ENCODE measurements at regions not wholly inside any gene's neighbourhood (a gene's known extent, or its start where the extent isn't known, plus 50 kb on each side); places are given as distances from the start of the nearest gene placed in this dataset.

DNA sequence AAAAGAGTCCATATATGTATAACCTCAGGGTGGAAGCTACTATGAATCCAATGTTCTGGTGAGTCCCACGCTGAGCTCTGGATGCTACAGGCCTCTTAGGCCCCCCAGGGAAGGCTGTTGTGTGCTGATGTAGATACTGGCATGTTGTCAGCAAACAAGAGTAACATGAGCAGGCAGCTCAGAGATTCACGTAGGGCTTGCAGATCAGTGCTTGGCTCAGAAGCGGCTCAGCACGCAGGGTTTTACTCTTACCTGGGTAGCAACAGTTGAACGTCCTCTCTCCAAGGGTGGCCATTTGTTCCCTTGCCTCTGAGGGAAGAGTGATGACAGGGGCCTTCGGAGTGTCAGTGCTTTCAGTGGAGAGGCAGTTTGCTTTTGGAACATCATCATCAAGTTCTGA lies 93.4 kb downstream of the ZFP64 start:
- Histone ChIP-seq H3K27ac (ENCODE audit: low read length) (no peak overlapping the region), H3K27me3 (ENCODE audit: control insufficient read depth, insufficient read depth, low read length) (no peaks in the 10 kb centered on the region), H3K4me1 (ENCODE audit: control insufficient read depth, insufficient read depth, low read length) (no peaks in the 10 kb centered on the region), H3K36me3 (ENCODE audit: control insufficient read depth, insufficient read depth, low read length) (no peaks in the 10 kb centered on the region), H3K4me3 (ENCODE audit: low read depth in 2 of 2, low read length in 2 of 2) (no peak overlapping the region), H3K9me3 (ENCODE audit: control insufficient read depth, insufficient read depth, low read depth, low read length) (no peaks in the 10 kb centered on the region)
- ChIA-PET POLR2A (no interaction called here), CTCF (no interaction called here)
- no TSS peak for BruUV-seq (replicated peaks)
- ATAC-seq (no peak), DNase-seq (ENCODE audit: low read depth, low spot score) (no peak)
- TF ChIP-seq, protein P1, sequence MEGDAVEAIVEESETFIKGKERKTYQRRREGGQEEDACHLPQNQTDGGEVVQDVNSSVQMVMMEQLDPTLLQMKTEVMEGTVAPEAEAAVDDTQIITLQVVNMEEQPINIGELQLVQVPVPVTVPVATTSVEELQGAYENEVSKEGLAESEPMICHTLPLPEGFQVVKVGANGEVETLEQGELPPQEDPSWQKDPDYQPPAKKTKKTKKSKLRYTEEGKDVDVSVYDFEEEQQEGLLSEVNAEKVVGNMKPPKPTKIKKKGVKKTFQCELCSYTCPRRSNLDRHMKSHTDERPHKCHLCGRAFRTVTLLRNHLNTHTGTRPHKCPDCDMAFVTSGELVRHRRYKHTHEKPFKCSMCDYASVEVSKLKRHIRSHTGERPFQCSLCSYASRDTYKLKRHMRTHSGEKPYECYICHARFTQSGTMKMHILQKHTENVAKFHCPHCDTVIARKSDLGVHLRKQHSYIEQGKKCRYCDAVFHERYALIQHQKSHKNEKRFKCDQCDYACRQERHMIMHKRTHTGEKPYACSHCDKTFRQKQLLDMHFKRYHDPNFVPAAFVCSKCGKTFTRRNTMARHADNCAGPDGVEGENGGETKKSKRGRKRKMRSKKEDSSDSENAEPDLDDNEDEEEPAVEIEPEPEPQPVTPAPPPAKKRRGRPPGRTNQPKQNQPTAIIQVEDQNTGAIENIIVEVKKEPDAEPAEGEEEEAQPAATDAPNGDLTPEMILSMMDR (IDR thresholded peaks at IDR 0.05): no peak
- TF ChIP-seq SIN3A (IDR thresholded peaks at IDR 0.05; ENCODE audit: borderline replicate concordance, insufficient read depth, low read depth, low read length) (no peak), TCF7L2 (IDR thresholded peaks at IDR 0.05; ENCODE audit: low read depth, low read length) (no peak), POLR2AphosphoS5 (IDR thresholded peaks at IDR 0.05; ENCODE audit: low read depth, low read length) (no peak)
- TF ChIP-seq, protein P2, sequence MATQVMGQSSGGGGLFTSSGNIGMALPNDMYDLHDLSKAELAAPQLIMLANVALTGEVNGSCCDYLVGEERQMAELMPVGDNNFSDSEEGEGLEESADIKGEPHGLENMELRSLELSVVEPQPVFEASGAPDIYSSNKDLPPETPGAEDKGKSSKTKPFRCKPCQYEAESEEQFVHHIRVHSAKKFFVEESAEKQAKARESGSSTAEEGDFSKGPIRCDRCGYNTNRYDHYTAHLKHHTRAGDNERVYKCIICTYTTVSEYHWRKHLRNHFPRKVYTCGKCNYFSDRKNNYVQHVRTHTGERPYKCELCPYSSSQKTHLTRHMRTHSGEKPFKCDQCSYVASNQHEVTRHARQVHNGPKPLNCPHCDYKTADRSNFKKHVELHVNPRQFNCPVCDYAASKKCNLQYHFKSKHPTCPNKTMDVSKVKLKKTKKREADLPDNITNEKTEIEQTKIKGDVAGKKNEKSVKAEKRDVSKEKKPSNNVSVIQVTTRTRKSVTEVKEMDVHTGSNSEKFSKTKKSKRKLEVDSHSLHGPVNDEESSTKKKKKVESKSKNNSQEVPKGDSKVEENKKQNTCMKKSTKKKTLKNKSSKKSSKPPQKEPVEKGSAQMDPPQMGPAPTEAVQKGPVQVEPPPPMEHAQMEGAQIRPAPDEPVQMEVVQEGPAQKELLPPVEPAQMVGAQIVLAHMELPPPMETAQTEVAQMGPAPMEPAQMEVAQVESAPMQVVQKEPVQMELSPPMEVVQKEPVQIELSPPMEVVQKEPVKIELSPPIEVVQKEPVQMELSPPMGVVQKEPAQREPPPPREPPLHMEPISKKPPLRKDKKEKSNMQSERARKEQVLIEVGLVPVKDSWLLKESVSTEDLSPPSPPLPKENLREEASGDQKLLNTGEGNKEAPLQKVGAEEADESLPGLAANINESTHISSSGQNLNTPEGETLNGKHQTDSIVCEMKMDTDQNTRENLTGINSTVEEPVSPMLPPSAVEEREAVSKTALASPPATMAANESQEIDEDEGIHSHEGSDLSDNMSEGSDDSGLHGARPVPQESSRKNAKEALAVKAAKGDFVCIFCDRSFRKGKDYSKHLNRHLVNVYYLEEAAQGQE (IDR thresholded peaks at IDR 0.05; ENCODE audit: insufficient read depth in 1 of 2, low read depth in 2 of 2, low read length in 1 of 2): no peak
- intact Hi-C loops (cut with micrococcal nuclease; ENCODE audit: unreplicated experiment) (no loop called here), in situ Hi-C loops (cut with HindIII; ENCODE audit: low pct_unique_long_range_greater_than_20kb, low sequenced_read_pairs) (no loop called here)

DNA sequence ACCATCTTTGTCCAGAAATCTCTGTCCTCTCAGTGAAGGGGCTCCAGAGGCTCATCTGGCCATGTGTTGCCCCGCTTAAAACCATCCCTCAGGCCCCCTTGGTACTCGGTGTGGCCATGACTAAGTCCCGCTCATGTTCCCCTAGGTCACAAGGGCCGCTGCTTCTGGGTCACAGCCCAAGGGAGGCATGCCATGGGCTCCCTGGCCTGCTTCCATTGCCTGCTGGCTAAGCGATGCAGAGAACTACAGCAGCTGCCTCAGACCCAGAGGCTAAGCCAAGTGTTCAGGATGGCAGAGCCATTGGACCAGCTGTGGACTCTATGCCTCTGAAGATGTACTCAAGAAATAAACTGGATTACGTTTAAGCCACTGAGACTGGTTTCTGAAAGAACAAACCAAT lies 95.5 kb downstream of the ZFP64 start:
- H3K9me3 ChIP-seq (ENCODE audit: control insufficient read depth, insufficient read depth, low read depth, low read length): no peaks in the 10 kb centered on the region
- ATAC-seq (no peak), DNase-seq (ENCODE audit: low read depth, low spot score) (no peak)
- CTCF ChIA-PET: no interaction called here
- H3K4me1 ChIP-seq (ENCODE audit: control insufficient read depth, insufficient read depth, low read length): no peaks in the 10 kb centered on the region
- TF ChIP-seq, protein P2 (IDR thresholded peaks at IDR 0.05; ENCODE audit: insufficient read depth in 1 of 2, low read depth in 2 of 2, low read length in 1 of 2): no peak
- TF ChIP-seq, protein P1 (IDR thresholded peaks at IDR 0.05): no peak
- no peak for TF ChIP-seq SIN3A (IDR thresholded peaks at IDR 0.05; ENCODE audit: borderline replicate concordance, insufficient read depth, low read depth, low read length)
- TF ChIP-seq TCF7L2 (IDR thresholded peaks at IDR 0.05; ENCODE audit: low read depth, low read length): no peak
- TF ChIP-seq POLR2AphosphoS5 (IDR thresholded peaks at IDR 0.05; ENCODE audit: low read depth, low read length): no peak
- H3K27ac ChIP-seq (ENCODE audit: low read length): no peak overlapping the region
- no peaks in the 10 kb centered on the region for H3K36me3 ChIP-seq (ENCODE audit: control insufficient read depth, insufficient read depth, low read length)
- H3K27me3 ChIP-seq (ENCODE audit: control insufficient read depth, insufficient read depth, low read length): no peaks in the 10 kb centered on the region
- BruUV-seq (replicated peaks): no TSS peak
- intact Hi-C loops (cut with micrococcal nuclease; ENCODE audit: unreplicated experiment): no loop called here
- in situ Hi-C loops (cut with HindIII; ENCODE audit: low pct_unique_long_range_greater_than_20kb, low sequenced_read_pairs): no loop called here
- POLR2A ChIA-PET: no interaction called here
- H3K4me3 ChIP-seq (ENCODE audit: low read depth in 2 of 2, low read length in 2 of 2): no peak overlapping the region
